Gastrocnemius medialis (tissue), 4 donors: ENCODE measurements at regions not wholly inside any gene's neighbourhood (a gene's known extent, or its start where the extent isn't known, plus 50 kb on each side); places are given as distances from the start of the nearest gene placed in this dataset.

Source experiments
- CTCF ChIP-seq, 5 experiments: fragments of 450-650 bp in 3 of 5; fragments of 200-600 bp in 2 of 5; sonication (generic) in 2 of 5; IDR thresholded peaks in 4 of 5; conservative IDR thresholded peaks in 1 of 5; 1 replicate in 4 of 5; 2 replicates in 1 of 5; pipeline ENCODE4 v1.5.1; 2016 to 2019; ENCODE audit warnings: antibody characterized with exemption in 5 of 5, mild to moderate bottlenecking in 3 of 5, moderate library complexity in 3 of 5
- POLR2A ChIP-seq, 2 donors: fragments of 450-650 bp; IDR thresholded peaks; one replicate each; pipeline ENCODE4 v1.6.1; 2017; ENCODE audit warnings: antibody characterized with exemption in 2 of 2, mild to moderate bottlenecking in 2 of 2, moderate library complexity in 2 of 2

DNA sequence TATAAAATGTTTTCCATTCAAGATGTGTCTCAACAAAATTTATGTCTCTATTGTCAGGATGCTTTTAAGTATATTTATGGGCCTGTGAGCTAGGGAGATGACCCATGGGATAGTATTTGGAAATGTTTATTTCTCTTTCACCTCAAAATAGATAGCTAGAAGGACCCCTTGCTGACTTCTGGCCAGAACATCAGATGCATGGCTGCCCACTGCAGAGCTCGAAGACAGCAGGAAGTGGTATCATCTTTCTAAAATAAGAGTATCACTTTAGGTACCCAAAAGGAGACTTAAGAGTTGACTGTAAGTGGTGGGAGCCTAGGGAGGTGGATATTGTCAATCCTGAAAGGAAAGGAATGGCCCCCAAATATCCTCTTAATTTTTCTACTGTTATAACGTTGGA lies 264.4 kb downstream of the NEBL start:
- no peak for TF ChIP-seq POLR2A (IDR thresholded peaks at IDR 0.05)
- no peak for TF ChIP-seq CTCF (IDR thresholded peaks at IDR 0.05 in 4 of 5, conservative IDR thresholded peaks at IDR 0.05 in 1 of 5)
